ENCODE measurements at regions not wholly inside any gene's neighbourhood (a gene's known extent, or its start where the extent isn't known, plus 50 kb on each side); places are given as distances from the start of the nearest gene placed in this dataset.
A peak's percentile ranks its signal among the peaks of the same experiment; 100 is the strongest.

DNA sequence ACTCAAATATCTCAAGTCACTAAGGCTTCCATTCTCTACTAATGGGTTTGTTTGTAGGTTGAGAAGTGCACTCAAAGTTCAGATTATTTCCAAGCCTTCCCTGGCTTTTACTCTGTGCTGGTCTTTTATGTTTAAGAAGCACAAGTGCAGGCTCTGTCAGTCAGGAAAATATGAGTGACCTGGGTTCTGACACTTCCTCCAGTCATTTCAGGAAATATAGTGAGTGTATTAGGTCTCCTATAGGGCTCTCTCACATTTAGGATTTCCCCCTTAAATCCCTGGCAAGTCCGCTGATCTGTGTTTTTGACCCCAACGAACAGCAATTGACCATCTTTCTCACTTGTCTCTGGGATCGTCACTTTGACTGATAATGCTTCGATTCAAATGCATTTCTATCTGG, 210.2 kb downstream of the ARPP21 start:
- DNase-seq = no peak

- DNase-seq = no peak
Measured at GRCh38 chr3:35849963-35850362, 210.6 kb downstream of the ARPP21 start.

DNA sequence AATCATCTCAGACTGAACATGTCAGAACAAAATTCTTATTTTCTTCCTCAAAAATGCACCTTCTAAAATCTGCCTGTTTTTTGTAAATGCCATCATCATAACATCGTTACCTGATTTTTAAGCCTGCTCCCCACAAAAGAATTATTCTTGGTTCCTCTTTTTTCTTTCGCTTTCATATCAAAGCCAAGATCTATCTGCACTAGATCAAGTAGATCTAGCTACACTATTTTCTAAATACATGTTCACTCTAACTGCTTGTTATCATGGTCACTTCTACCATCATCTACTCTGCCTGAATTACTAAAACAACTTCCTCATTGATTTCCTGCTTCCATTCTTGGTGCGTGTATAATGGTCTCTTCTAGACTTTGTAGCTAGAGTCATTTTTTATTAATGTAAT, 217.7 kb downstream of the ARPP21 start:
- DNase-seq = no peak

DNA sequence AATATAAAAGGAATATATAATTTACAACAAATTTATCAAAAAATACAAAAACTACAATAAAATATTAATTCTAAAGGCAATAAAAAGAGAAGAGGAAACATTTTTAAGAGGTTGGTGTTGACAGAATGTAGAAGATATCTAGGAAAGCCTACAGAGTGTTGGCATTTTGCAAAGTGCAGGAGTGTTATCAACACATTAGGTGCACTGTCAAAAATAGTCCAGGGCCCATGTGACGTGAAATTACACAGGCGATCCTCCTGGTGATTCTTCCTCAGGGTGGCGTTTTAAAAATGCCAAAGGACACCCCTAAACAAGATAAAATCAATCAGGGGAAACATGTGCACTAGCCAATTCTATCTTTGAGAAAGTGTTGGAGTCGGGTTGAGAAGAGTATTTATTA, 222.7 kb downstream of the ARPP21 start:
- DNase-seq = no peak

GRCh38 chr3:35864871-35865270, 225.5 kb downstream of the ARPP21 start:
- no peak for DNase-seq

- DNase-seq = no peak
Measured at GRCh38 chr3:35867791-35868190, 228.5 kb downstream of the ARPP21 start.

DNA sequence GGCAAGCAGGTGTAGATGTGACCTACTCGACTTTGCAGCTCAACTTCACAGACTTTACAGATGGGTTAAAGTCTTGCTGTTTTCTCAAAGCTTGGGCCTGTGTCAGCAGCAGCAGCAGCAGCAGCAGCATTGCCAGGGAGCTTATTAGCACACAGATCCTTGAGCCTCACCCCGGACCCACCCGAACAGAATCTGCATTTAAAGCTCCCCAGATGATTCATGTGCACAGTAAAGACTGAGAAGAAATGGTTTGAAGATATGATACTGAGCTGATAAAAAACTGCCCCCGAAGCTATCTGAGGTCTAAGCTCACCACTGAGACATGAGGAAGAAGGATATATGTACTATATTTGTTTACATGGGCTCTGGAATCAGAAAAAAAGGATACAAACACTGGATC, 231.7 kb downstream of the ARPP21 start:
- DNase-seq = no peak

- DNase-seq = no peak
Measured at GRCh38 chr3:35883929-35884328, 244.6 kb downstream of the ARPP21 start.

GRCh38 chr3:35894735-35895134, 255.4 kb downstream of the ARPP21 start:
- DNase-seq = no peak

DNA sequence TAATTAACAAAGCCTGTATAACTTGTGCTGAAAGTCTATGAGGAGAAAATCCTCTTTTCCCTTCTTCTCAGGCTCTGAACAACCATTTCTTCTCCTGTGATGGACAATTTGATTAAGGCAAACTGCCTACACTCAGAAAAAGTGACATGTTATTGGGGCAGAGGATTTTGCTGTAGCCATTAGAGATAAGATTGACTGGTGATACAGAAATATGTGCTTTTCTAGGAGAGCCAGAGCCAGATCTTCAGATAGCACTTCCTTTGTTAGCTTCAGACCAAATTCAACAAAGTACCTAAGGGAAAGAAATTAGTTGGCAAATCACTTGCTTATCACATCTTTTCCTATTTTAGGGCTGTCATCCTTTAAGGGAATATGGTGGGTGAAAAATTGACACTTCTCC, 259.9 kb downstream of the ARPP21 start:
- DNase-seq = no peak

- no peak for DNase-seq
Measured at GRCh38 chr3:35900079-35900478, 260.8 kb downstream of the ARPP21 start.

DNA sequence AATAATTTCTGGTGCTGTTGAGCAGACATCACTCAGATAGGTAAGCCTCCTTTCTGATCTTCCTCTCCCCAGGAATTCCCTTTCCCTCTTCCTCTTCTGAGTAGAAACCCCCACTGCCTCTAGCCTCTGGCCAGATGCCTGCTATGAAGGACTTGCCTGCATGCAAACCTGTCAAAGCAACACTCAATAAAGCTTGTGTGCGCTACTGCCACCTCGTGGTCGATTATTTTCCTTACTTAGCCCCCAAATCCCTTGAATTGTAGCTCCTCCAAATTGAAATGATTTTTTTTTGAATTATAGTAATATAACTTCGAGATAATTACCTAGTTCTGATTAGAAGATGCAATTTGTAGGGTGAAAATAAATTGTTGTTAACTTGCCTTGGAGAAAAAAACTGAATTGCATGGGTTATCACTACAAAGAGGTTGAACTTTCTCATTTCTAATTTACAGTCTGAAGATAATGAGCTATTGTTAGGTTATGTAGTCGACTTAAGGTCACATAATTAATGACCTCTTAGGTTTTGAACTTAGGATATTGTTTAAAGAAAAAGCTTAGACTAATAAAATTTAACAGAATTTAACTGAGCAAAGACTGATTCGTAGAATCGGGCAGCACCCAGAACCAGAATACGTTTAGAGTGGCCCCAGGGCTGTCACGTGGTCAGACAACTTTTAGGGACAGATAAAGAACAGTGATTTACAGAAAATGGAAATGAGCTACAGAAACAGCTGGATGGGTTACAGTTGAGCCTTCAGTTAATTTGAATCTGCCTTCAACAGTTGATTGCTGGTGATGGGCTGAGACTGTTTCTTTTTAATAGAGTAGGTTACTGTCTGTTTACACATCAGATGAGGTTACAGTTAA, 269.3 kb downstream of the ARPP21 start:
- peak; percentile 36 to 58 for DNase-seq

GRCh38 chr3:35919160-35919559, 279.8 kb downstream of the ARPP21 start:
- no peak for DNase-seq

GRCh38 chr3:35921718-35922117, 282.4 kb downstream of the ARPP21 start:
- DNase-seq = no peak

DNA sequence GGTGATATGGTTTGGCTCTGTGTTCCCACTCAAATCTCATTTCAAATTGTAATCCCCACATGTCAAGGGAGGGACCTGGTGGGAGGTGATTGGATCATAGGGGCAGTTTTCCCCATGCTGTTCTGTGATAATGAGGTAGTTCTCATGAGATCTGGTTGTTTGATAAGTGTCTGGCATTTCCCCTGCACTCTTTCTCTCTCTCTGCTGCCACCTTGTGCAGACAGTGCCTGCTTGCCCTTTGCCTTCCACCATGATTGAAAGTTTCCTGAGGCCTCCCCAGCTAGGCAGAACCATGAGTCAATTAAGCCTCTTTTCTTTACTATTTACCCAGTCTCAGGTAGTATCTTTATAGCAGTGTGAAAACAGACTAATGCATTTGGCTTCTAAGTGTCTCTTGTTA, 284.7 kb downstream of the ARPP21 start:
- DNase-seq = peak; percentile 10 to 11

- DNase-seq = no peak
Measured at GRCh38 chr3:35927441-35927840, 288.1 kb downstream of the ARPP21 start.

DNA sequence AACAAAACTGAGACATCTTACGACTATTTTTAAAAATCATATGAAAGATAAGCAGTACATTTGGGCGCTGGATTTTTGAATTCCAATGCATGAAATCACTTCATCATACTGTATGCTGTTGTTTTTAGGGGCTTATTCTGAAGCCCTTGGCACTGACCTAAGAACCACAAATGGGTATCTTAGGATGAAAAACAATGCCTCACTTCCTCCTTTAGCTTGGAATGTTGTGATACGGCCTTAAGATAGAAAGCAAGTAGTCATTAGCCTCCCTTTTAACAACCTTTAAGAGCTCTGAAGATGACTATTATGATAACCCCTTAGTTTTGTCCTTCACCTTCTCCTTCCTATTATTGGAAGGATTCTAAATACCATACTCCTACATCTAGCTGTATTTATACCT, 289.8 kb downstream of the ARPP21 start:
- no peak for DNase-seq

DNA sequence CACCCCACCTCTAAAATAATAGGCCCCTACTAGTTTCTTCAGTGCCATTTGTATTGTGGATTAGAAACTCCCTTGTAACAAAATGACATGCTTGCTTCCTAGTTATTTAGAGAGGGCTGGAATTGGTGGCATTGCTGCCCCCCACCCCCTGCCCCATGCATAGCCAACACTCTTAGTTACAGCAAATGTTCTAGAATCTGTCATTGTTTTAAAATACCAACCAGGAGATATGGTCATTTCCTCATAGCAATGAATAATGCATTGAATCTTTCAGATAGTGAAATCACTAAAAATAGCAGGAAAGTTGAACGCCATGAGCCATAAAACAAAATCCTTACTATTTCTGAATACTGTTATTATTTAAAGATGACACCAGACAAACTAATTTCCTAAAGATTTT, 292.5 kb downstream of the ARPP21 start:
- no peak for DNase-seq

DNA sequence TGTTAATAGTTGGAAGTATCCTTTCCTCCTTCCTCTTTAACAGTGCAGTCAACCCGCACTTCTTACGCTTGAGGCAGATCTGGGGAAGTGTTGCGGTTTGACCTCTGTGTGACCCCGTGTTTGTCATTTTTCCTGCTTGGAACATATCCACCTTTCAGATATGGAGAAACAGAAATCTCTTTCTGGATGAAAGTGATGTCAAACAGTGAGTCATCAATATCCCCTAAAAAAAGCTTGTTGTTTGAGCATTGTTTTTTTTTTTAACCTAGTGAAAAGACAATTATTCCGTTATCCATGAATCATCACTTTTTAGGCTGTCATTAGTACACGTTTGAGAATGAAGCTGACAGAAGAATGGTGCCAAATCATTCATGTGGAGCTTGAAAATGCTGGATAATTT, 293.7 kb downstream of the ARPP21 start:
- no peak for DNase-seq

- no peak for DNase-seq
Measured at GRCh38 chr3:35936571-35936970, 297.2 kb downstream of the ARPP21 start.

- no peak for DNase-seq
Measured at GRCh38 chr3:35944926-35945710, 305.8 kb downstream of the ARPP21 start.

DNA sequence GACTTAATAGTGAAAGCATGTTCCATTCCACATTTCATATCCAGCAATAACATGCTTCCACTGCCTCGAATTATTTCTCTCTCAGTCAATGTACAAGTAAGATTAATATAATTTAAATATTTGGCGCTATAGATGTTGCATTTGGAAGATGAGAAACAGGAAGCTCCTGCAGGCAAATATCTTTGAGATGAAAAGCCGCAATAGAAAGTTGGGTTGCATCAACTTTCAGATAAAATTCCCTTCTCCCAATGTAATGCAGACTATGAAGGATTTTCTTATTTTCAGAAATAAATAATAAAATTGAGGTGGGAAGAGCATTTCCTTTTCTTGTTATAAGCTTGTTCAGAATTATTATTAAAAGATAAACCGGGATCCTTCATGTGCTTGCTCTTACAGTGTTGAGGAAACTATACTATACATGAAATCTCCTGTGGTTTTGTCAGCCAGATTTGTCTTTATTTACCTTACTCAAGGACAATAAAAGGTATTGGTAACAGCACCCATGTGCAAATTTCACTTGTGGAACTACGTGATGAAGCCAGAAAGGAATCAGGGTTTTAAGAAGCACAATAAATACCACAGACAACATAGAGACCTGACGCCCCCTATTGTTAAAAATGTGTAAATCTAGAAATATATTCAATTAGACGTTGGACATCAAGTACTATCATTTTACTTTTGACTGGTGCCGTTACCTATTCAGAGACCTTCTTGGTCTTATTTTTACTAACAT, 307.0 kb downstream of the ARPP21 start:
- DNase-seq = peak; percentile 17 to 43

DNA sequence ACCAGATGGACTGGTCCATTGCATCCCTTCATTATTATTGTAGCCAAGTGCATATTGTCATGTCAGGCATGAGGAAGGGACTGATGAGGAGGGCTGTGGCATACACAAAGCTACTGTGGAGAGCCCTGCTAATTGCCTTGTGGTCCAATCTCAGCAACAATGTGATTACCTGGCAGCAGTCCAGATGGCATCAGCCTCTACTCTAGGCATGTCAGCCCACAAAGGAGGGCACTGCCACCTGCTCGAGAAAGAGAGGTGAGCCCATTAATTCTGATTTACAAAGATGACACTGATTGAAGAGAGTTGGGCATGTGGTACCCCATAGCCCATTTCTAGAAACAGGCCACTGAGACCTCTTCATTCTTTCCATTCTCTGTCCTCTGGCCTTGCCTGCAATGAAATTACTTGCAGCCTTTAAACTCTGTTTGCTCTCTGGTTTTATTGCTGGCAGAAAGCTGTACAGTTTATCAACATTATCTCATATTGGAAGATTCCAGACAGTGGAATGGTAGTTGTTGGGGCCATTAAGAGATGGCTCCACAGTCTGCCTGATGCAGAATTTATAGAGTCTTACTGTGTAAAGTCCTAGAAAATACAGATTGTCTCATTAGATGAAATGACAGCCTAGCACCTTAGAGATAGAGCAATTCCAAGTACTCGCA, 307.7 kb downstream of the ARPP21 start:
- DNase-seq = no peak

Data from AML-193 (cell line).